ENCODE measurements at regions not wholly inside any gene's neighbourhood (a gene's known extent, or its start where the extent isn't known, plus 50 kb on each side); places are given as distances from the start of the nearest gene placed in this dataset.
"Not testable (repeated sequence)": the region's sequence is repeated elsewhere in the genome, so short reads cannot be mapped to it uniquely, and the experiment has no call there.

- H3K4ac ChIP-seq (ENCODE audit: low read depth, low read length); H2AFZ ChIP-seq (ENCODE audit: insufficient read depth, low read length, poor library complexity); H3K27me3 ChIP-seq (ENCODE audit: insufficient read depth, low read length); H3K27ac ChIP-seq (ENCODE audit: low read depth, low read length); H3K4me1 ChIP-seq (ENCODE audit: control insufficient read depth in 1 of 2, insufficient read depth in 2 of 2, low read length in 2 of 2); H3K18ac ChIP-seq (ENCODE audit: low read length); H2BK5ac ChIP-seq (ENCODE audit: low read depth, low read length, poor library complexity); H2BK12ac ChIP-seq (ENCODE audit: low read length); DNase-seq; H4K8ac ChIP-seq (ENCODE audit: low read depth, low read length); H3K79me2 ChIP-seq (ENCODE audit: control insufficient read depth, insufficient read depth, low read length, poor library complexity); H3K4me2 ChIP-seq (ENCODE audit: low read length); H3K23ac ChIP-seq (ENCODE audit: low read length); H2BK120ac ChIP-seq (ENCODE audit: insufficient read depth, low read length, poor library complexity); H3K14ac ChIP-seq (ENCODE audit: low read length); H3K4me3 ChIP-seq (ENCODE audit: low read depth, low read length); H3K9ac ChIP-seq (ENCODE audit: low read length); H4K91ac ChIP-seq (ENCODE audit: low read depth, low read length); H4K12ac ChIP-seq (ENCODE audit: low read depth, low read length); H3K36me3 ChIP-seq (ENCODE audit: control insufficient read depth in 1 of 2, insufficient read depth in 2 of 2, low read length in 2 of 2); H2AK5ac ChIP-seq (ENCODE audit: low read length); H3K79me1 ChIP-seq (ENCODE audit: low read length): not testable (repeated sequence)
- peaks cover 21% of the 10 kb centered on the region for H3K9me3 ChIP-seq (ENCODE audit: insufficient read depth, low read depth, low read length)
- WGBS (ENCODE audit: extremely low coverage, insufficient coverage, insufficient read length), result no CpG with 5 or more reads among the region's 11 CpGs
These were observed 70.8 kb upstream of the LRPAP1 start for GRCh38 chr4:3602886-3603645.

- no CpG with 5 or more reads among the region's 3 CpGs for WGBS (ENCODE audit: extremely low coverage, insufficient coverage, insufficient read length)
- Histone ChIP-seq H3K36me3 (ENCODE audit: control insufficient read depth in 1 of 2, insufficient read depth in 2 of 2, low read length in 2 of 2) (no peaks in the 10 kb centered on the region), H4K12ac (ENCODE audit: low read depth, low read length) (no peak overlapping the region), H3K79me2 (ENCODE audit: control insufficient read depth, insufficient read depth, low read length, poor library complexity) (no peaks in the 10 kb centered on the region), H3K79me1 (ENCODE audit: low read length) (no peaks in the 10 kb centered on the region), H3K4me1 (ENCODE audit: control insufficient read depth in 1 of 2, insufficient read depth in 2 of 2, low read length in 2 of 2) (no peaks in the 10 kb centered on the region), H3K18ac (ENCODE audit: low read length) (no peak overlapping the region), H3K9ac (ENCODE audit: low read length) (no peak overlapping the region), H2BK5ac (ENCODE audit: low read depth, low read length, poor library complexity) (no peak overlapping the region), H3K23ac (ENCODE audit: low read length) (no peak overlapping the region), H3K4me3 (ENCODE audit: low read depth, low read length) (no peak overlapping the region), H2AK5ac (ENCODE audit: low read length) (no peak overlapping the region), H2BK12ac (ENCODE audit: low read length) (no peak overlapping the region), H3K4ac (ENCODE audit: low read depth, low read length) (no peak overlapping the region), H2AFZ (ENCODE audit: insufficient read depth, low read length, poor library complexity) (no peak overlapping the region), H3K27ac (ENCODE audit: low read depth, low read length) (no peak overlapping the region), H3K9me3 (ENCODE audit: insufficient read depth, low read depth, low read length) (peaks cover 21% of the 10 kb centered on the region), H4K8ac (ENCODE audit: low read depth, low read length) (no peak overlapping the region), H3K14ac (ENCODE audit: low read length) (no peak overlapping the region), H3K27me3 (ENCODE audit: insufficient read depth, low read length) (no peaks in the 10 kb centered on the region), H3K4me2 (ENCODE audit: low read length) (no peak overlapping the region), H2BK120ac (ENCODE audit: insufficient read depth, low read length, poor library complexity) (no peak overlapping the region), H4K91ac (ENCODE audit: low read depth, low read length) (no peak overlapping the region)
- DNase-seq, result no peak
These were observed 69.8 kb upstream of the LRPAP1 start for GRCh38 chr4:3601992-3602391.

- peaks cover 21% of the 10 kb centered on the region for H3K9me3 ChIP-seq (ENCODE audit: insufficient read depth, low read depth, low read length)
- not testable (repeated sequence) for H2BK5ac ChIP-seq (ENCODE audit: low read depth, low read length, poor library complexity); H3K18ac ChIP-seq (ENCODE audit: low read length); H4K91ac ChIP-seq (ENCODE audit: low read depth, low read length); H3K36me3 ChIP-seq (ENCODE audit: control insufficient read depth in 1 of 2, insufficient read depth in 2 of 2, low read length in 2 of 2); H3K27me3 ChIP-seq (ENCODE audit: insufficient read depth, low read length); H3K4ac ChIP-seq (ENCODE audit: low read depth, low read length); H3K27ac ChIP-seq (ENCODE audit: low read depth, low read length); H2AK5ac ChIP-seq (ENCODE audit: low read length); H3K79me1 ChIP-seq (ENCODE audit: low read length); H2BK12ac ChIP-seq (ENCODE audit: low read length); H2AFZ ChIP-seq (ENCODE audit: insufficient read depth, low read length, poor library complexity); H3K9ac ChIP-seq (ENCODE audit: low read length); H4K12ac ChIP-seq (ENCODE audit: low read depth, low read length); H2BK120ac ChIP-seq (ENCODE audit: insufficient read depth, low read length, poor library complexity); H3K79me2 ChIP-seq (ENCODE audit: control insufficient read depth, insufficient read depth, low read length, poor library complexity); H3K4me2 ChIP-seq (ENCODE audit: low read length); H3K23ac ChIP-seq (ENCODE audit: low read length); H3K4me3 ChIP-seq (ENCODE audit: low read depth, low read length); DNase-seq; H3K4me1 ChIP-seq (ENCODE audit: control insufficient read depth in 1 of 2, insufficient read depth in 2 of 2, low read length in 2 of 2); H4K8ac ChIP-seq (ENCODE audit: low read depth, low read length); H3K14ac ChIP-seq (ENCODE audit: low read length)
- WGBS (ENCODE audit: extremely low coverage, insufficient coverage, insufficient read length), result no CpG with 5 or more reads among the region's 12 CpGs
These were observed 69.0 kb upstream of the LRPAP1 start for GRCh38 chr4:3601108-3601690.

- H3K9ac ChIP-seq (ENCODE audit: low read length), result no peak overlapping the region
- no peak overlapping the region for H2BK120ac ChIP-seq (ENCODE audit: insufficient read depth, low read length, poor library complexity)
- H3K4me3 ChIP-seq (ENCODE audit: low read depth, low read length), result no peak overlapping the region
- H3K79me2 ChIP-seq (ENCODE audit: control insufficient read depth, insufficient read depth, low read length, poor library complexity), result no peaks in the 10 kb centered on the region
- DNase-seq, result peak; percentile 41 to 64
- H3K4me1 ChIP-seq (ENCODE audit: control insufficient read depth in 1 of 2, insufficient read depth in 2 of 2, low read length in 2 of 2), result no peaks in the 10 kb centered on the region
- H3K9me3 ChIP-seq (ENCODE audit: insufficient read depth, low read depth, low read length), result peaks cover 21% of the 10 kb centered on the region
- H3K4ac ChIP-seq (ENCODE audit: low read depth, low read length), result no peak overlapping the region
- no peak overlapping the region for H2BK5ac ChIP-seq (ENCODE audit: low read depth, low read length, poor library complexity)
- WGBS (ENCODE audit: extremely low coverage, insufficient coverage, insufficient read length), result no CpG with 5 or more reads among the region's 9 CpGs
- H4K12ac ChIP-seq (ENCODE audit: low read depth, low read length), result no peak overlapping the region
- H4K8ac ChIP-seq (ENCODE audit: low read depth, low read length), result no peak overlapping the region
- no peaks in the 10 kb centered on the region for H3K36me3 ChIP-seq (ENCODE audit: control insufficient read depth in 1 of 2, insufficient read depth in 2 of 2, low read length in 2 of 2)
- no peak overlapping the region for H3K14ac ChIP-seq (ENCODE audit: low read length)
- H3K4me2 ChIP-seq (ENCODE audit: low read length), result no peak overlapping the region
- H3K27me3 ChIP-seq (ENCODE audit: insufficient read depth, low read length), result no peaks in the 10 kb centered on the region
- no peak overlapping the region for H3K18ac ChIP-seq (ENCODE audit: low read length)
- no peak overlapping the region for H3K23ac ChIP-seq (ENCODE audit: low read length)
- H3K27ac ChIP-seq (ENCODE audit: low read depth, low read length), result no peak overlapping the region
- no peak overlapping the region for H4K91ac ChIP-seq (ENCODE audit: low read depth, low read length)
- no peak overlapping the region for H2BK12ac ChIP-seq (ENCODE audit: low read length)
- no peak overlapping the region for H2AFZ ChIP-seq (ENCODE audit: insufficient read depth, low read length, poor library complexity)
- no peak overlapping the region for H2AK5ac ChIP-seq (ENCODE audit: low read length)
- no peaks in the 10 kb centered on the region for H3K79me1 ChIP-seq (ENCODE audit: low read length)
These were observed 67.7 kb upstream of the LRPAP1 start for GRCh38 chr4:3599951-3600350.

All from trophoblast cell (in vitro differentiated cells and primary cell).